Neural progenitor cell (in vitro differentiated cells): ENCODE measurements at regions not wholly inside any gene's neighbourhood (a gene's known extent, or its start where the extent isn't known, plus 50 kb on each side); places are given as distances from the start of the nearest gene placed in this dataset.

Experiments used
- DNase-seq: peaks from one replicate; pipeline ENCODE4 v3.0.0-alpha.2; 2016; ENCODE audit warnings: low spot score
- H2AFZ ChIP-seq: fragments of 200-600 bp; sonication (generic); replicated peaks from 2 replicates; pipeline ENCODE4 v1.6.1; 2016; ENCODE audit warnings: antibody characterized with exemption
- H3F3A ChIP-seq: fragments of 200-600 bp; sonication (generic); 2 replicates; pipeline ENCODE4 v1.6.1; 2016; ENCODE audit warnings: antibody characterized with exemption, low read depth
- H3K27ac ChIP-seq: fragments of 200-600 bp; sonication (generic); 2 replicates; pipeline ENCODE4 v1.5.1; 2016; ENCODE audit warnings: mild to moderate bottlenecking
- H3K27me3 ChIP-seq: fragments of 200-600 bp; sonication (generic); 2 replicates; pipeline ENCODE4 v1.6.1; 2016; ENCODE audit warnings: mild to moderate bottlenecking, moderate library complexity
- H3K36me3 ChIP-seq: fragments of 200-600 bp; sonication (generic); 2 replicates; pipeline ENCODE4 v1.5.1; 2016
- H3K4me1 ChIP-seq: fragments of 200-600 bp; sonication (generic); 2 replicates; pipeline ENCODE4 v1.6.1; 2016; ENCODE audit warnings: mixed run types
- H3K4me2 ChIP-seq: fragments of 200-600 bp; sonication (generic); 2 replicates; pipeline ENCODE4 v1.6.1; 2016
- H3K4me3 ChIP-seq: fragments of 200-600 bp; sonication (generic); 2 replicates; pipeline ENCODE4 v1.5.1; 2016
- H3K79me2 ChIP-seq: fragments of 200-600 bp; sonication (generic); 2 replicates; pipeline ENCODE4 v1.6.1; 2016; ENCODE audit warnings: low read depth
- H3K9ac ChIP-seq: fragments of 200-600 bp; sonication (generic); 2 replicates; pipeline ENCODE4 v1.6.1; 2016
- H3K9me3 ChIP-seq: fragments of 200-600 bp; sonication (generic); 2 replicates; pipeline ENCODE4 v1.5.1; 2016; ENCODE audit warnings: low read depth
- H4K20me1 ChIP-seq: fragments of 200-600 bp; sonication (generic); 2 replicates; pipeline ENCODE4 v1.6.1; 2016; ENCODE audit warnings: low read depth
- H3K27ac Mint-ChIP-seq: 3 replicates; pipeline ENCODE4 v1.8.0; 2021; ENCODE audit warnings: mixed read lengths
- H3K27me3 Mint-ChIP-seq: 2 replicates; pipeline ENCODE4 v1.8.0; 2022; ENCODE audit warnings: low read depth, mild to moderate bottlenecking, inconsistent platforms, moderate library complexity, mixed read lengths; ENCODE audit not compliant: insufficient read depth
- H3K36me3 Mint-ChIP-seq: 3 replicates; pipeline ENCODE4 v1.8.0; 2021; ENCODE audit warnings: mixed read lengths
- H3K4me1 Mint-ChIP-seq: 3 replicates; pipeline ENCODE4 v1.8.0; 2021; ENCODE audit warnings: mixed read lengths
- H3K4me3 Mint-ChIP-seq: 3 replicates; pipeline ENCODE4 v1.8.0; 2021; ENCODE audit warnings: mild to moderate bottlenecking, moderate library complexity, mixed read lengths
- H3K9me3 Mint-ChIP-seq: 3 replicates; pipeline ENCODE4 v1.8.0; 2020; ENCODE audit warnings: mixed read lengths
- CTCF ChIP-seq: fragments of 200-600 bp; sonication (generic); IDR thresholded peaks from 2 replicates; pipeline ENCODE4 v1.5.1; 2017; ENCODE audit warnings: antibody characterized with exemption, mild to moderate bottlenecking
- EZH2 ChIP-seq: fragments of 200-600 bp; sonication (generic); IDR thresholded peaks from 2 replicates; pipeline ENCODE4 v1.6.1; 2017; ENCODE audit warnings: antibody characterized with exemption, mild to moderate bottlenecking, moderate library complexity
- EZH2phosphoT487 ChIP-seq: fragments of 200-600 bp; sonication (generic); IDR thresholded peaks from 2 replicates; pipeline ENCODE4 v1.6.1; 2017; ENCODE audit warnings: antibody characterized with exemption

DNA sequence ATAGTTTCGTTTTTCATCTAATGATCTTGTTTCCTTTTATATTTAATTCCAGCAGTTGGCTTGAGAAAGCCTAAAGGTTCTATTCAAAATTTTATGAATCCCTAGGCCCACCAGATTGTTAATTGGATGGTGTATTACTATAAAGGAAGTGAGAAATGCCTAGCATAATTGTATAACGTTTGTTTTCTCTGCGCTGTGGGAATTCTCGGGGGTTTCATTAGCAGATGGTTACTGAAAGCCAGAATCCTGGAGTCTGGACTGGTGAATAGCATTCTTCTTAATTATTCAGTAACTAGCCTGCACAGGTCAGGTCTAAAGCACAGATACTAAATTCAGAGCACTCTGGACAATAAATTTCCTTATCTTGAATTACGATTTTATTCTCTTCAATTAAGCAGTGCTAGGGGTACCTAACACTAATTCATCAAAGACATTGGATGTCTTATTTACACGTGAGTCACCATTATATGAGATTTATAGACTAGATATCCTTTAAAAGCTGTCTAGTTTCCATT lies 459.4 kb downstream of the DTHD1 start:
- Mint-ChIP-seq H3K4me3 (no peak overlapping the region), H3K9me3 (no peaks in the 10 kb centered on the region), H3K36me3 (no peaks in the 10 kb centered on the region), H3K4me1 (no peaks in the 10 kb centered on the region), H3K27ac (no peak overlapping the region), H3K27me3 (no peaks in the 10 kb centered on the region)
- H3K79me2 ChIP-seq: no peaks in the 10 kb centered on the region
- no peaks in the 10 kb centered on the region for H3K36me3 ChIP-seq
- DNase-seq: no peak
- no peak overlapping the region for H3K4me2 ChIP-seq
- no peaks in the 10 kb centered on the region for H4K20me1 ChIP-seq
- no peak overlapping the region for H3K4me3 ChIP-seq
- H3F3A ChIP-seq: no peaks in the 10 kb centered on the region
- H3K4me1 ChIP-seq: no peaks in the 10 kb centered on the region
- H3K27ac ChIP-seq: no peak overlapping the region
- no peak overlapping the region for H2AFZ ChIP-seq
- H3K27me3 ChIP-seq: no peaks in the 10 kb centered on the region
- no peaks in the 10 kb centered on the region for H3K9me3 ChIP-seq
- no peak overlapping the region for H3K9ac ChIP-seq
- no peak for TF ChIP-seq EZH2phosphoT487

- no peak for DNase-seq
- Histone ChIP-seq H3K27ac (no peak overlapping the region), H4K20me1 (no peaks in the 10 kb centered on the region), H3K4me2 (no peak overlapping the region), H3K4me3 (no peak overlapping the region), H3K9me3 (no peaks in the 10 kb centered on the region), H3K4me1 (no peaks in the 10 kb centered on the region), H3K9ac (no peak overlapping the region), H3K79me2 (no peaks in the 10 kb centered on the region), H3K36me3 (no peaks in the 10 kb centered on the region), H3K27me3 (no peaks in the 10 kb centered on the region), H2AFZ (peak overlapping the region; percentile 10), H3F3A (no peaks in the 10 kb centered on the region)
- Mint-ChIP-seq H3K36me3 (no peaks in the 10 kb centered on the region), H3K27me3 (peaks cover 5% of the 10 kb centered on the region), H3K9me3 (no peaks in the 10 kb centered on the region), H3K4me3 (no peak overlapping the region), H3K4me1 (no peaks in the 10 kb centered on the region), H3K27ac (no peak overlapping the region)
- TF ChIP-seq CTCF (no peak), EZH2 (no peak), EZH2phosphoT487 (no peak)
Observed at GRCh38 chr4:36747277-36748129, 466.1 kb downstream of the DTHD1 start.

DNA sequence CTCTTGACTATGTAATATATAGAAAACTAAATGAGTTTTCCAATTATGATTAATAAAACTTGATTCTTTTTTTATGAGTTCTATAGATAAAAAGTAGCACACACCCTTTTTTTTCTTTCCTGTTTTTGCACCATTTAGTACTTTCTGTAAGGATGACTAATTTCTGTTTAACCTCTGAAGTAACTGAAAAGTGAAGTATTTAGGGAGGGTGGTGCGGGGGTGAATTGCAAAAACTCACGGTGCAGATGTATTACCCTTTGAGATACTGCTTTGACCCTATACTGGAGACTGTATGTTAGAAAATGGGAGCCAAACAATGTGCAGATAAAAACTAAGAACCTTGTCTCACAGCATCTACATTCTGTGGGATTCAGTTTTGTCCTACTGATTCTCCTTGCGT lies 471.6 kb downstream of the DTHD1 start:
- no peaks in the 10 kb centered on the region for H3K79me2 ChIP-seq
- no peak overlapping the region for H3K4me2 ChIP-seq
- Mint-ChIP-seq H3K9me3 (no peaks in the 10 kb centered on the region), H3K27ac (no peak overlapping the region), H3K4me1 (peaks cover 4% of the 10 kb centered on the region), H3K36me3 (no peaks in the 10 kb centered on the region), H3K4me3 (no peak overlapping the region), H3K27me3 (peaks cover under 1% of the 10 kb centered on the region)
- no peaks in the 10 kb centered on the region for H3K4me1 ChIP-seq
- H3F3A ChIP-seq: no peaks in the 10 kb centered on the region
- DNase-seq: no peak
- H3K4me3 ChIP-seq: no peak overlapping the region
- no peaks in the 10 kb centered on the region for H4K20me1 ChIP-seq
- H2AFZ ChIP-seq: no peak overlapping the region
- H3K9ac ChIP-seq: no peak overlapping the region
- H3K27me3 ChIP-seq: no peaks in the 10 kb centered on the region
- TF ChIP-seq EZH2: no peak
- H3K36me3 ChIP-seq: no peaks in the 10 kb centered on the region
- no peak overlapping the region for H3K27ac ChIP-seq
- H3K9me3 ChIP-seq: no peaks in the 10 kb centered on the region

- Mint-ChIP-seq H3K4me3 (no peak overlapping the region), H3K27ac (no peak overlapping the region), H3K36me3 (no peaks in the 10 kb centered on the region), H3K9me3 (no peaks in the 10 kb centered on the region), H3K4me1 (peaks cover 4% of the 10 kb centered on the region), H3K27me3 (no peaks in the 10 kb centered on the region)
- TF ChIP-seq CTCF (no peak), EZH2phosphoT487 (no peak), EZH2 (no peak)
- no peaks in the 10 kb centered on the region for H3K79me2 ChIP-seq
- no peaks in the 10 kb centered on the region for H4K20me1 ChIP-seq
- no peak overlapping the region for H3K9ac ChIP-seq
- no peak for DNase-seq
- H3K4me1 ChIP-seq: no peaks in the 10 kb centered on the region
- H3K4me3 ChIP-seq: no peak overlapping the region
- no peaks in the 10 kb centered on the region for H3K9me3 ChIP-seq
- no peaks in the 10 kb centered on the region for H3K36me3 ChIP-seq
- no peak overlapping the region for H2AFZ ChIP-seq
- no peaks in the 10 kb centered on the region for H3K27me3 ChIP-seq
- no peaks in the 10 kb centered on the region for H3F3A ChIP-seq
- H3K4me2 ChIP-seq: no peak overlapping the region
- H3K27ac ChIP-seq: no peak overlapping the region
Observed at GRCh38 chr4:36757580-36758311, 476.3 kb downstream of the DTHD1 start.
